Small intestine (tissue), 7 donors: ENCODE measurements at regions not wholly inside any gene's neighbourhood (a gene's known extent, or its start where the extent isn't known, plus 50 kb on each side); places are given as distances from the start of the nearest gene placed in this dataset.
A peak's percentile ranks its signal among the peaks of the same experiment; 100 is the strongest.
"Not testable (repeated sequence)": the region's sequence is repeated elsewhere in the genome, so short reads cannot be mapped to it uniquely, and the experiment has no call there.

Experiments
- DNase-seq, 2 donors: peaks; one replicate each; pipeline versions ENCODE4 v3.0.0 to v3.0.0-alpha.2; 2013
- FAIRE-seq: peaks from 2 replicates; lab custom pipeline; 2012; peaks lifted over from hg19 to GRCh38; lab: Jason Lieb, UNC
- H3K27ac ChIP-seq, 3 donors: one replicate each; pipeline ENCODE4 v1.5.1; 2013; ENCODE audit warnings: low read length in 2 of 3, mild to moderate bottlenecking in 2 of 3, control low read depth in 1 of 3, inconsistent platforms in 1 of 3, low read depth in 1 of 3, moderate library complexity in 1 of 3
- H3K27me3 ChIP-seq, 3 donors: one replicate each; pipeline ENCODE4 v1.6.1; 2013; ENCODE audit warnings: low read length in 3 of 3, inconsistent platforms in 1 of 3; ENCODE audit not compliant: control insufficient read depth in 3 of 3, insufficient read depth in 3 of 3
- H3K36me3 ChIP-seq, 3 donors: one replicate each; pipeline ENCODE4 v1.6.1; 2013; ENCODE audit warnings: low read length in 3 of 3, inconsistent platforms in 1 of 3, low read depth in 1 of 3, mild to moderate bottlenecking in 1 of 3, moderate library complexity in 1 of 3; ENCODE audit not compliant: control insufficient read depth in 3 of 3, insufficient read depth in 2 of 3
- H3K4me1 ChIP-seq, 3 donors: one replicate each; pipeline ENCODE4 v1.6.1; 2013; ENCODE audit warnings: low read length in 2 of 3, inconsistent platforms in 1 of 3, low read depth in 1 of 3, mild to moderate bottlenecking in 1 of 3, moderate library complexity in 1 of 3; ENCODE audit not compliant: control insufficient read depth in 3 of 3, insufficient read depth in 2 of 3
- H3K4me3 ChIP-seq, 3 donors: one replicate each; pipeline ENCODE4 v1.5.1; 2013; ENCODE audit warnings: low read length in 3 of 3, control low read depth in 1 of 3, inconsistent platforms in 1 of 3, low read depth in 1 of 3, mild to moderate bottlenecking in 1 of 3, moderate library complexity in 1 of 3
- H3K9me3 ChIP-seq, 2 donors: one replicate each; pipeline ENCODE4 v1.6.1; 2013; ENCODE audit warnings: low read depth in 1 of 2, low read length in 1 of 2; ENCODE audit not compliant: control insufficient read depth in 2 of 2, insufficient read depth in 1 of 2
- WGBS, 3 donors: extraction: QIAGEN DNeasy Blood & Tissue Kit; methylation state at CpG; one replicate each; pipeline ENCODE4 v1.1.7; 2013; 5-methylcytosine and 5-hydroxymethylcytosine counted together
- donor health status: healthy with polysubstance abuse.
- donor health status: control.
- donor health status: control.
- donor health status: Bipolar disorder and iron deficiency.
- donor health status: healthy.

GRCh38 chr11:14573539-14574057 is 53.4 kb upstream of the PSMA1 start:
- DNase-seq, H3K27me3 ChIP-seq, H3K4me1 ChIP-seq, H3K36me3 ChIP-seq, H3K4me3 ChIP-seq, FAIRE-seq, H3K27ac ChIP-seq: not testable (repeated sequence)
- WGBS, 3 donors = 28 to 51% (median 39%) methylated on average over 3 of the region's 3 CpGs
- H3K9me3 ChIP-seq = peaks cover 0 to 13% of the 10 kb centered on the region in 2 donors

- DNase-seq = no peak
- FAIRE-seq = no peak
- H3K4me3 ChIP-seq = no peak overlapping the region
- H3K27me3 ChIP-seq = no peaks in the 10 kb centered on the region
- H3K9me3 ChIP-seq = peaks cover 0 to 4% of the 10 kb centered on the region in 2 donors
- no peaks in the 10 kb centered on the region for H3K36me3 ChIP-seq
- WGBS, 3 donors = 97 to 100% (median 98%) methylated on average over 1 of the region's 1 CpG
- H3K4me1 ChIP-seq = peaks cover 0 to 6% (median 5%) of the 10 kb centered on the region in 3 donors
- peak overlapping the region in 1 of 3 donors; percentile 66 for H3K27ac ChIP-seq
These were observed 57.1 kb upstream of the PSMA1 start for GRCh38 chr11:14577292-14577691.

DNA sequence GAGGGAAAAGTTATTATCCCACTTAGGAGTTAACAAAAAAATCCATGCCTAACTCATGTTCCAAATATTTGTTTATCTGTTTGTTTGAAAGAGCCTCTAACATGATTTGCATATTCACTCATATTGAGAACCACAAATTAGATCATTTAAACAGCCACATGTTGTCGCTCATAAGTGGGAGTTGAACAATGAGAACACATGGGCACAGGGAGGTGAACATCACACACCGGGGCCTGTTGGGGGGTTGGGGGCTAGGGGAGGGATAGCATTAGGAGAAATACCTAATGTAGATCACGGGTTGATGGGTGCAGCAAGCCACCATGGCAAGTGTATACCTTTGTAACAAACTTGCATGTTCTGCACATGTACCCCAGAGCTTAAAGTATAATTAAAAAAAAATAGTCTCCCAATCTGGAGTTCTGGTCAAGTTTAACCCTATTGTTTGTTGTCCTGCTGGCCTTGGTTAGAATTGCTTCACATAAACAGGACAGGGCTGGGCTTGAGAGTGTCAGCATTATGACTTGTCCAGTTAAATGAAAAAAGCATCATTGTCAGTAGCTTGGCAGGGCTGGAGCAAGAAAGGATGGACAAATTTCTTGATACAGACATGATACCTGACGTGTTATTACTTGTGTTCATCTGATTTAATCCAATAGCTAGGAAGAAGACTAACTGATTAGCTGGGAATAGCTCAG is 57.8 kb upstream of the PSMA1 start:
- no peak for FAIRE-seq
- 74 to 87% (median 76%) methylated on average over 4 of the region's 4 CpGs for WGBS, 3 donors
- DNase-seq = no peak
- no peaks in the 10 kb centered on the region for H3K27me3 ChIP-seq
- H3K36me3 ChIP-seq = no peaks in the 10 kb centered on the region
- peaks cover 0 to 9% (median 5%) of the 10 kb centered on the region in 3 donors for H3K4me1 ChIP-seq
- H3K27ac ChIP-seq = peak overlapping the region; percentile 24 to 90 (median 39)
- H3K4me3 ChIP-seq = no peak overlapping the region
- H3K9me3 ChIP-seq = peaks cover 0 to 4% of the 10 kb centered on the region in 2 donors

DNA sequence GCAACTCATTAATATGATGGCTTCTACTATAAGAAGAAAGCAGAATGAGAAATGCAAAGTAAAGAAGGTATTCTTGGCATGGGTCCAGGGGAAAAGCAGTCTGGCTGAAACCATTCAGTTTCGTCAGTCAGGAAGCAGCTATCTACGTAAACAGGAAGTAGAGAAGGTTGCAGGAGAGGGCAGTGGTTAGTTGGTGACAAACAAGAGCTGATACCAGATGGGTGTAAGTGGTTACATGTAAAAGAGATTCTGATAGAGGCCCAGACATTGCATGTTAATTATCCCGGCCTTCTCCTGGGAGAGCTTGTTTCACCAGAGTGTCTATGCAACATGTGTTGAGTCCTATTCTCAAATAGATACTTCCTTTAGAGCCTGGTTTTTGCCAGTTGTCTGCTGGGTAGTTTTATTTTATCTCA is 58.4 kb upstream of the PSMA1 start:
- H3K27me3 ChIP-seq = no peaks in the 10 kb centered on the region
- no peak overlapping the region for H3K4me3 ChIP-seq
- no peaks in the 10 kb centered on the region for H3K36me3 ChIP-seq
- peak overlapping the region; percentile 39 to 90 (median 51) for H3K27ac ChIP-seq
- peaks cover 0 to 13% (median 5%) of the 10 kb centered on the region in 3 donors for H3K4me1 ChIP-seq
- DNase-seq (peak; percentile 72 to 79), FAIRE-seq (no peak)
- H3K9me3 ChIP-seq = peaks cover 0 to 4% of the 10 kb centered on the region in 2 donors
- WGBS, 3 donors = 21 to 31% (median 24%) methylated on average over 3 of the region's 3 CpGs

DNA sequence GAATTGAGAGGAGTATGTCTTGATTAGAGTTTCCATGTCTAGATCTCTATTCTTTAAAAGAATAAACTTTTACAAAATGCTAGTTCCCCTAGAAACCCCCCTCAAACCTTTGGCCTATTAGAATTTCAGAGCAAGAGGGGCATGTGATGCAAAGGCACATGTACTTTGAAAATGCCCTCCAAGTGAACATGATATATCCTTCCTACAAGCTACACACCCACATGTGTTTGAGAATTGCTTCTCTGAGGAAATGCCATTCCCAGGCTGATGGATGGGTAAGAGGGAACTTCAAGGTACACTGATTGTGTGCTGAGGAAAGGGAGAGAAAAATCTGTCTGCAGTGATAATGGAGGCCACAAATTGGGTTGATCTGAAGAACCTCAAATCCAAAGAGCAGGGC is 59.5 kb upstream of the PSMA1 start:
- FAIRE-seq (no peak), DNase-seq (no peak)
- Histone ChIP-seq H3K27me3 (no peaks in the 10 kb centered on the region), H3K27ac (peak overlapping the region in 1 of 3 donors; percentile 71), H3K4me3 (no peak overlapping the region), H3K9me3 (no peaks in the 10 kb centered on the region), H3K36me3 (no peaks in the 10 kb centered on the region), H3K4me1 (peaks cover 0 to 23% (median 5%) of the 10 kb centered on the region in 3 donors)

DNA sequence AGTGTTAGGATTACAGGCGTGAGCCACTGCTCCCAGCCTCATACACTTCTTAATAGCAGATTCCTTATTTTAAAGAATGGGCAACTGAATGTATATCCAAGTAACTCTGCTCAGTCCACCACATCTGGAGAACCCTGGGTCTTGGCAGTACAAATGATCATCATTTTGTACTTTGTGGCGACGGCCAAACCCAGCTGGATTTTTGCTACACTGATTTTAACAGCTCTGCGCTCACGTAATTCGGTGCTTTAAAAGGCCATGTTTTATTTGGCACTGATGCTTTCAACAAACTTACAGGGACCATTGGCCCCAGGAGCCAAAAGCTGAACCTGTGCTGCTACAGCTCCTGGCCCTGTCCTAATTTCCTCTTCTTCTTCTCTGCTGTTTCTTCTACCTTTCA is 60.8 kb upstream of the PDE3B start:
- Histone ChIP-seq H3K27me3 (no peaks in the 10 kb centered on the region), H3K36me3 (no peaks in the 10 kb centered on the region), H3K4me3 (no peak overlapping the region), H3K27ac (peak overlapping the region in 1 of 3 donors; percentile 73), H3K9me3 (no peaks in the 10 kb centered on the region), H3K4me1 (peaks cover 5 to 33% (median 5%) of the 10 kb centered on the region in 3 donors)
- FAIRE-seq = no peak
- no peak for DNase-seq
- WGBS, 3 donors = 88 to 94% (median 89%) methylated on average over 6 of the region's 6 CpGs

GRCh38 chr11:14583252-14584034 is 60.2 kb upstream of the PDE3B start:
- WGBS, 3 donors = 13 to 46% (median 31%) methylated on average over 8 of the region's 8 CpGs
- DNase-seq (peak; percentile 84 to 87), FAIRE-seq (no peak)
- Histone ChIP-seq H3K9me3 (no peaks in the 10 kb centered on the region), H3K4me1 (peaks cover 2 to 32% (median 5%) of the 10 kb centered on the region in 3 donors), H3K4me3 (no peak overlapping the region), H3K36me3 (no peaks in the 10 kb centered on the region), H3K27me3 (no peaks in the 10 kb centered on the region), H3K27ac (peak overlapping the region; percentile 59 to 73 (median 73))

GRCh38 chr11:14584035-14584363 is 59.6 kb upstream of the PDE3B start:
- Histone ChIP-seq H3K27ac (peak overlapping the region; percentile 59 to 86 (median 73)), H3K27me3 (no peaks in the 10 kb centered on the region), H3K4me1 (peaks cover 2 to 27% (median 5%) of the 10 kb centered on the region in 3 donors), H3K4me3 (no peak overlapping the region), H3K36me3 (no peaks in the 10 kb centered on the region), H3K9me3 (no peaks in the 10 kb centered on the region)
- WGBS, 3 donors = 89 to 93% (median 90%) methylated on average over 3 of the region's 3 CpGs
- DNase-seq = no peak
- no peak for FAIRE-seq
